NCI-H146 treated with DMSO at 0.1 percent for 48 hours (cell line): ENCODE measurements at regions not wholly inside any gene's neighbourhood (a gene's known extent, or its start where the extent isn't known, plus 50 kb on each side); places are given as distances from the start of the nearest gene placed in this dataset.
"Not testable (repeated sequence)": the region's sequence is repeated elsewhere in the genome, so short reads cannot be mapped to it uniquely, and the experiment has no call there.

Source experiments
- DNase-seq: peaks from one replicate; lab custom pipeline; 2025; ENCODE audit not compliant: unreplicated experiment; lab: John Stamatoyannopoulos, UW

DNA sequence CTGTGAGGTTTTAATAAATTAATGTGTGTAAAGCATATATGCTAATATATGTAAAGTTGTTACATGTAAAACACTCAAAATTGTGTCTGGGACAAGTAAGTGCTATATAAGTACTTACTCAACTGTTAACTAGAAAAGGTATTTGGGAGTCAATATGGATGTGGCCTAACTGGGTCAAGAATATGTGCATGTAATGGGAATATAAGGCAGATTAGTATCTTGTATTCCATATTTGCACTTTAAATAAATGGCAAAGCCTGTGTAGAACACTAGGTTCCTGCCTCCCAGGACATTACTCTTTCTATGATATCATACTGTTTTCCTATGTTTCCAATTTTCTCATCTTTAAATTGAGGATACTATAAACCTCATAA, 270.6 kb downstream of the FBXO8 start:
- no peak for DNase-seq

DNA sequence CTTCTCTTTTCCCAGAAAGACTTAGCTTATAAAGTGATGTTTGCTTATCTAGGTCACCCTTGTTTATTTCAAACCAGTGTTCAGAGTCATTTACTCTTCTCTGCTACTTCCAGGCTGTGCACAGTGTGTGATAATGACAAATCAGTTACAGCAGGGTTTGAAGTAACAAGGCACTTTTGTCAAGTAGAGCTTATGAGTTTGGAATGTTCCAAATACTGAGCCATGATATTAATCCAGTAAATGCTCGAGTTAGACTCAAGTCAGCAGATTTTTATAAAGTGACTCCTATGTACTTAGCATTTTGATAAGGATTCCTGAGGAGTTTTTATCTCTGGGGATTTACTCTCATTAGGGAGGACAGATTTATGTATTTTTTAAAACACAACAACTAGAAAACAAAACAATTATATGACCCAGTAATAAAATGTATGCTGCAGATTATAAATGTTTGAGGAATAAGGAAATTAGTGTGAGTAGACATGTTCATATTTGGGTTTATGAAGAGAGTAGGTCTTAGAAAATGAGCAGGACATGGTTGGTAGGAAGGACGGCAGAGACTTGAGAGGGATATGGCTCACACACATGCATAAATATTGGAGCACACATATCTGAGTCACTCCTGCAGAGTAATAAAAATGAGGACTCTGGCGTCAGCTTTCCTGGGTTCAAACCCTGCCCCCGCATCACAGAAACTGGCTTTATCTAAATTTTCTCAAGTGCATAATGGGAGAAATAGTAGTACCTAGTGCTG, 271.2 kb downstream of the FBXO8 start:
- no peak for DNase-seq

- no peak for DNase-seq
These were observed 272.9 kb downstream of the FBXO8 start for GRCh38 chr4:174010547-174010946.

- no peak for DNase-seq
These were observed 273.6 kb downstream of the FBXO8 start for GRCh38 chr4:174009686-174010451.

GRCh38 chr4:174005422-174005821, 278.0 kb downstream of the FBXO8 start:
- DNase-seq: no peak

DNA sequence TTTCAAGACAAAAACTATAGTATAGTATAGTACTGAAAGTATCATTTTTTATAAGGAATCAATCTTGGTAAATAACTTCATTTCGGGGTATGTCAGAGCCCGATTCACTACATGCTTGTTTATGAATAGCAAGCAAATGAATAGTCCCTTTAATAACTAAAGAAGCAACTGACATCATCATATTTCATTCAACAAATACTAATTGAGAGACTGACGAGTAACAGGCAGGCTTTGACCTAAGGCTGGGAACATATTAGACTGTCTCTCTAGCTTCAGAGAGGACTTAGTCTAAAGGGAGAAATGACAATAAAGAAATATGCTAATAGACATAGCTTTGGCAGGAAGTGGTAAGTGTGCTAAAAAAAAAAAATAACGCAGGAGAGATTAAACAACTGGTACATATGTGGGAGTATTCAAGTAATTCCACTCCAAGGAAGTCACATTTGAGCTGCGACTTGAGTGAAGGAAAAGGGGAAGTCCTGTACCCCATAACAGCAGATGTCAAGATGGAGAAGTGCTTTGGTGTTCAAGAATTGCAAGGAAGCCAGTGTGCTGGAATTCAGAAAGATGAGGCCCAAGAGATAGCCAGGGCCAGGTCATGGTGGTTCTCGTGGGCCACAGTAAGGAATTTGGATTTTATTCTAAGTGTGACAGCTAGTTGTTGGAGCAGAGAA, 284.9 kb downstream of the FBXO8 start:
- no peak for DNase-seq

DNA sequence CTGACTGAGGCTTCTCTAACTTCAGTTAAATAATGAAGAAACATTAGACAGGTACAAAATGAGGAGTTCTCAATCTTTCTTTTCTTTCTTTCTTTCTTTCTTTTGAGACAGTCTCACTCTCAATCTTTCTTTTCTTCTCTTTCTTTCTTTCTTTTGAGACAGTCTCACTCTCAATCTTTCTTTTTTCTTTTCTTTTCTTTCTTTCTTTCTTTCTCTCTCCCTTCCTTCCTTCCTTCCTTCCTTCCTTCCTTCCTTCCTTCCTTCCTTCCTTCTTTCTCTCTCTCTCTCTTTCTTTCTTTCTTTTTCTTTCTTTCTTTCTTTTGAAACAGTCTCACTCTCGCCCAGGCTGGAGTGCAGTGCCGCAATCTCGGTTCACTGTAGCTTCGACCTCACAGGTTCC, 287.7 kb downstream of the FBXO8 start:
- DNase-seq: not testable (repeated sequence)

- no peak for DNase-seq
These were observed 291.7 kb downstream of the FBXO8 start for GRCh38 chr4:173991814-173992213.

GRCh38 chr4:173991316-173991715, 292.2 kb downstream of the FBXO8 start:
- DNase-seq: no peak

- DNase-seq: peak; percentile 3
These were observed 292.6 kb downstream of the FBXO8 start for GRCh38 chr4:173990869-173991210.

DNA sequence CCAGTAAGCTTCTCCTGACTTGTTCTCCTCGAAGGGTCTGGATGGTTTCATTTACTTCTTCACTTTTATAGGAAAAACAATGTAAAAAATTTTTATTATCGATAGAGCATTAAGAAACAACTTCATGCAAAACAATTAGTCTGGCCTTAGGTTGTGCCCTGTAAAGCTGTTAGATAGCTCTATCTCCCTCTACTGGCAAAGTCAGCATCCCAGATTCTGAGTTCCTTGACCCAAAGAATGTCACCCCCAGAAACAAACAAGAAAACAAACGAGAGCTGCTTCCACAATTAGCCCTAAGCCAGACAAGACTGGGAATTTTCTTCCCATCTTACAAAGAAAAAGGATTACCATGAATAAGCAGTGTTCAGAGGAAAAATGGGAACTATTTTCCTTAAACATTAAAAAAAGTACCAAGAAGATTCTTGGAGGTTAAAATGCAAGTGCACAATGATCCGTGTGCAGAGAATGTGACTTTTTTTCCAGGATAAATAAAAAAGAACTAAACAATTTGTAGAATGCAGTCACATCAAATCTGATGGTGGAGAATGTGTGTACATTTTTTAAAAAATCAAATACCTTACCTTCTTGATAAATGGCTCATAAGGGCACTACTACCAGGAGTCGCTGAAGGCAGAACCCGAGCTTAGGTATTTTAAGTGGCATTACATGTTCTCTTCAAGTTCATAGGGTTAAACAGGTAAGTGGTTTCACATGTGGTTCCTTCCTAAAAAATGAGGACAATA, 293.2 kb downstream of the FBXO8 start:
- DNase-seq: peak; percentile 4

GRCh38 chr4:173963523-173963922, 319.9 kb downstream of the FBXO8 start:
- not testable (repeated sequence) for DNase-seq

DNA sequence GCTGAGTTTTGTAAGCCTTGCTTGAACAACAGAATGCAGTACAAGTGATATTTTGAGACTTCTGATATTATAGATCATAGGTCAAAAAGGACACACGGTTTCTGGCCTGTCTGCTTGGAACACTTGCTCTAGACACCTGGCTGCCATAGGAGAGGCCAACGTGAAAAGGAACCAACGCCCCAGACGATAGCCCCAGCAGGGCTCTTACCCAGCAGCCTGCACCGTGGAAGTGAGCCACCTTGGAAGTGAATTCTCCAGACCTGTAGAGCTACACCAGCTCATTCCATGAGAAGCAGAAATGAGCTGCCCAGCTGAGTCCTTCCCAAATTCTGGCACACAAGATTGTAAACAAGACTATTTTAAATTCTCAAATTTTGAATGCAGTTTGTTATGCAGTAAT, 323.1 kb downstream of the FBXO8 start:
- DNase-seq: no peak

DNA sequence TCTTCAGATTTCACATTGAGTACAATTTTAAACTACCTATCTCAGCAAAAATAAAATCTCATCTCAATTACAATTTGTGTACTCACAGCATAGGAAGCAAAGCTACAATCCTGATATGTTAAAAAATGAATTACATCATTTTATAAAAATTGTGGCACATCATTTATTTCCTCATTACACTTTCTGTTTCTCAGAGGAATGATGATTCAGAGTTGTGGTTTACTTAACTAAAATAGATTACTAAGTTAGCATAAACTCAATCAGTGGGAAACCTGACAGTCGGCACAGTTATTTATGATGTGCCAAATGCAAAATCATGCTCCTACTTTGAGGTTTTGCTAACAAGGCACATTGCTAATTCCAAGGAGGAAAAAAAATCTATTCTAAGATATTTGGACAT, 325.0 kb downstream of the FBXO8 start:
- DNase-seq: no peak

- DNase-seq: no peak
These were observed 339.9 kb downstream of the FBXO8 start for GRCh38 chr4:173943547-173943946.

- DNase-seq: no peak
These were observed 343.3 kb downstream of the FBXO8 start for GRCh38 chr4:173940146-173940545.

DNA sequence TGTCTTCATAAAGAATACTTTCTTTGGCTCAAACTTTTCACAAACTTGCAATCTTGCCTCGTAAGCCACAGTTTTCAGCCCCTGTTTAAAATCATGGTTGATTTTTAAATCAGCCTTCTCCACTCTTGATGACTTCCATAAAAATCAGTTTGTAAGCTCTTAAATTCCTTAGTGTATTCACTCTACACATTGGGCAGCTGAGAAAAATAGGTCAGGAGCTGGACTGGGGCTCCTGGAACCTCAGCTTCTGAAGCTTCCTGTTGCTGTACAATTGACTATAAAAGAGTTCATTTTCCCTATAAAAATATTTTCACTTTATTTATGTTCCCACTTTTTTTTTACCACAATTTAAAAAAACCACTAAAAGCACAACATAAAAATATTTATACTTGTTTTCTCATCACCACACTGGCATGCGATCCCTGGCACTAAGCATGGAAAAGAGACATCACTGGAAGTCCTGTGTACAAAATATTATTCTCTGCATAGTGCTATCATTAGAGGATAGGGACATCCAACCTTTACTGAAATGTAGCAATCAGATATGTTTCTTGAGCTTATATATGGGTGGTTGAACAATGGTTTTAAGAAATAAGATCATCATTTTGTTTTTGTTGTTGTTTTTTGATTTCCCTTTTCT, 345.7 kb downstream of the FBXO8 start:
- DNase-seq: no peak

DNA sequence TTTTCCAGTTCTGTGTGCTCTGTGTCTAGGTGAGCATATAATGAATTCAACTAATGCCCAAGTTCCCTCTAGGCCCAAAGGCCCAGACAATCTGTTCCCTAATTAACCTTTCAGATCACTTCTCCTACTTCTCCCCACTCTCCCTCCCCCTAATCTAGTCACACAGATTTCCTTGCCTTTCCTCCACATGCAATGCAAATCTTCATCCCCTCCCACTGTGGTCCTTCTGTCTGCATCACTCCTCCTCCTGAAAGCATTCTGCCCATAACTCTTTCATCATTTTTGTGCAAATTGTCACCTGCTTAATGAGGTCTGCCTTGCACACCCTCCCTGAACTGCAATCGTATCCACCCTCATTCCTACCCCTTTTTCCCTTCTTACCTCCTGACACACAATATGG, 346.6 kb downstream of the FBXO8 start:
- DNase-seq: no peak

DNA sequence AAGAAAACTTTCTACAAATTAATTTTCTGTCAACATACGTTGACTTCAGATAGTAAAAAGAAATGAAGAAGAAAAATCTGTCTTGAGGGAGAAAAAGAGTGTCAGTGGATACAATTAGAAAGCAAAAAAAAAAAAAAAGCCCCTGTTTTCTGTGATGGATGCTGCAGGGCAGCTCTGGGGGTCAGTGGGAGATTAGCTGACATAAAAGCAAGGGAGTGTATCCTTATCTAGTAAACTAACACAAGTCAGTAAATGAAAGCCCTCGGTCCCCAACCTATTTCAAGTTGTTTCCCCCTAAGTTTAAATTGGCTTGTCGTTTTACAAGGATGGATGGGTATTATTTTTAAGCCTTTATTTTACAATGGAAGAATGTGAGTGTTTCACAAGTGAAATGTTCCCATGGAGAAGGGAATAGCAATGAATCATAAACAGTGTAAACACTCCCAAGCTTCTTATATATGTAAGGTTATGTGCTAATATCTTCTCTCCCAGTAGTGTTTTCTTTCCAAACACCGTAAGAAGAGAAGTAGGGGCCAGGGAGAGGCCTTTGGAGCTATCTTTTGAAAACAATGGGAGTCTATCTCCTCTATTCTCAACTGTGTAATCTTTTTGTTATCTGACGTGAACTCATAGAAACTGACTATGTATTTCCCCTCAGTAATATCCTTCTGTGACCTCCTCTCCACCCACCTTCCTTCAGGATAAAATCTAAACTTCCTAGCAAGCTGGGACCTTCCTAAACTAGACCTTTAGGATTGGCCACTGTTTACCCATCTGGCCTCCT, 347.7 kb downstream of the FBXO8 start:
- DNase-seq: no peak

- no peak for DNase-seq
These were observed 348.4 kb downstream of the FBXO8 start for GRCh38 chr4:173934933-173935620.
